ENCODE measurements at regions not wholly inside any gene's neighbourhood (a gene's known extent, or its start where the extent isn't known, plus 50 kb on each side); places are given as distances from the start of the nearest gene placed in this dataset.

- TF ChIP-seq CTCF (IDR thresholded peaks at IDR 0.05; ENCODE audit: control extremely low read depth in 1 of 3, insufficient read depth in 1 of 3, low read depth in 1 of 3, low read length in 3 of 3) (no peak), POLR2AphosphoS5 (IDR thresholded peaks at IDR 0.05; ENCODE audit: low read depth, low read length) (no peak), CHD2 (IDR thresholded peaks at IDR 0.05; ENCODE audit: low read length) (no peak), RAD21 (IDR thresholded peaks at IDR 0.05 in 1 of 2, conservative IDR thresholded peaks at IDR 0.05 in 1 of 2; ENCODE audit: low read depth in 2 of 2, low read length in 2 of 2) (no peak), RFX5 (IDR thresholded peaks at IDR 0.05; ENCODE audit: borderline replicate concordance, low read depth, low read length) (no peak), E2F6 (IDR thresholded peaks at IDR 0.05) (no peak), POLR2A (IDR thresholded peaks at IDR 0.05; ENCODE audit: control extremely low read depth in 1 of 2, low read depth in 2 of 2, low read length in 2 of 2) (no peak), EP300 (IDR thresholded peaks at IDR 0.05; ENCODE audit: borderline replicate concordance in 1 of 2, low read depth in 2 of 2, low read length in 2 of 2) (no peak), RNF2 (IDR thresholded peaks at IDR 0.05; ENCODE audit: borderline replicate concordance, low read depth, low read length, missing control alignments, poor library complexity, severe bottlenecking) (no peak)
Measured at GRCh38 chr6:25137480-25137879, 141.7 kb upstream of the CARMIL1 start.

Measured in H1 (cell line).